ENCODE measurements at regions not wholly inside any gene's neighbourhood (a gene's known extent, or its start where the extent isn't known, plus 50 kb on each side); places are given as distances from the start of the nearest gene placed in this dataset.
"Not testable (repeated sequence)": the region's sequence is repeated elsewhere in the genome, so short reads cannot be mapped to it uniquely, and the experiment has no call there.

- not testable (repeated sequence) for DNase-seq
These were observed 196.9 kb downstream of the POTED start for GRCh38 chr21:13806444-13806843.

DNA sequence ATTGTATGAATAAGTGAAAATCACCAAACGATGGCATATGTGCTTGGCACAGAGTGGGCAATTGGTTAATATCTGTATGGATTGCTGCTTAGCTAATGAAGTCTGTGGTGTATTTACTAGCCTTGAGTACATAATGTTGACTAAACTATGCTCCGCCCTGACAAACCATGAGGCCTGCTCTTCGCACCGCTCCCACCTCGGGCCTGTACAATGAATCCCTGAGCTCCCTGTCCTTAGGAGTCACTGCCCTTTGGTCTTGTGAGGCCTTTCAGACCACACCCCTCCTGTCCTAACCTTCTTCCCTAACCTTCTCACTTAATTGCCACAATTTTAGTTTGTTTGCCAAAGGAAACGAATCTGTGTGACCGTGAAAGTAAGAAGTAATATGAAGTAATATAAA is 193.2 kb downstream of the POTED start:
- not testable (repeated sequence) for DNase-seq

Measured in GOT3 (cell line).